SK-N-SH (cell line): ENCODE measurements at regions not wholly inside any gene's neighbourhood (a gene's known extent, or its start where the extent isn't known, plus 50 kb on each side); places are given as distances from the start of the nearest gene placed in this dataset.

Experiments used
- CTCF ChIP-seq: fragments of 200-600 bp; sonication (generic); IDR thresholded peaks from 2 replicates; pipeline ENCODE4 v1.6.1; 2017; ENCODE audit warnings: antibody characterized with exemption, mild to moderate bottlenecking, moderate library complexity
- EP300 ChIP-seq, 2 experiments: IDR thresholded peaks; 2 replicates each; pipeline versions ENCODE4 v1.4.0 to v1.6.1; 2012; ENCODE audit warnings: borderline replicate concordance in 1 of 2, low read depth in 1 of 2, low read length in 1 of 2
- EZH2phosphoT487 ChIP-seq: fragments of 200-600 bp; sonication (generic); IDR thresholded peaks from 2 replicates; pipeline ENCODE4 v1.6.1; 2017; ENCODE audit warnings: low read depth, mixed run types, mild to moderate bottlenecking, antibody characterized with exemption, moderate library complexity, borderline replicate concordance
- FOXJ3 ChIP-seq: sonication (generic); formaldehyde crosslinking; IDR thresholded peaks from 2 replicates; pipeline ENCODE4 v1.5.1; 2020; ENCODE audit warnings: mild to moderate bottlenecking, missing genetic modification reagents
- GABPA ChIP-seq: IDR thresholded peaks from 2 replicates; pipeline ENCODE4 v1.4.0; 2012; ENCODE audit warnings: low read depth, mild to moderate bottlenecking
- JUND ChIP-seq: IDR thresholded peaks from 2 replicates; pipeline ENCODE4 v1.4.0; 2012
- MXI1 ChIP-seq: IDR thresholded peaks from 2 replicates; pipeline ENCODE4 v1.6.1; 2012; ENCODE audit warnings: mild to moderate bottlenecking, low read depth, low read length, improper control_type of control experiment
- PBX3 ChIP-seq: IDR thresholded peaks from 2 replicates; pipeline ENCODE4; 2012
- POLR2AphosphoS5 ChIP-seq: IDR thresholded peaks from 2 replicates; pipeline ENCODE4 v1.6.1; 2012; ENCODE audit warnings: low read depth, low read length
- RAD21 ChIP-seq: IDR thresholded peaks from 2 replicates; pipeline ENCODE4 v1.6.1; 2012; ENCODE audit warnings: mild to moderate bottlenecking, low read length
- RCOR1 ChIP-seq: fragments of 150-350 bp; IDR thresholded peaks from 2 replicates; pipeline ENCODE4 v1.6.1; 2017; ENCODE audit warnings: antibody characterized with exemption, low read length
- RFX5 ChIP-seq: IDR thresholded peaks from 2 replicates; pipeline ENCODE4 v1.6.1; 2012; ENCODE audit warnings: mild to moderate bottlenecking, improper control_type of control experiment, low read length
- USF2 ChIP-seq: fragments of 150-350 bp; IDR thresholded peaks from 2 replicates; pipeline ENCODE4 v1.6.1; 2017; ENCODE audit warnings: antibody characterized with exemption, low read length, low read depth, borderline replicate concordance
- YY1 ChIP-seq: IDR thresholded peaks from 2 replicates; pipeline ENCODE4 v1.4.0; 2012; ENCODE audit warnings: low read depth, mild to moderate bottlenecking

- TF ChIP-seq CTCF, result no peak
- TF ChIP-seq USF2, result no peak
- TF ChIP-seq RFX5, result no peak
- no peak for TF ChIP-seq YY1
- no peak for TF ChIP-seq EP300 (IDR thresholded peaks at IDR 0.05; ENCODE audit: borderline replicate concordance in 1 of 2, low read depth in 1 of 2, low read length in 1 of 2)
- TF ChIP-seq JUND, result no peak
- no peak for TF ChIP-seq RAD21
- no peak for TF ChIP-seq MXI1
- TF ChIP-seq PBX3, result no peak
- no peak for TF ChIP-seq POLR2AphosphoS5
- no peak for TF ChIP-seq EZH2phosphoT487
- TF ChIP-seq GABPA, result no peak
- TF ChIP-seq RCOR1, result no peak
- TF ChIP-seq FOXJ3, result no peak
Measured at GRCh38 chr12:92085736-92086040, 60.0 kb downstream of the BTG1 start.
